NCI-H128 (cell line): ENCODE measurements at regions not wholly inside any gene's neighbourhood (a gene's known extent, or its start where the extent isn't known, plus 50 kb on each side); places are given as distances from the start of the nearest gene placed in this dataset.
A peak's percentile ranks its signal among the peaks of the same experiment; 100 is the strongest.
"Not testable (repeated sequence)": the region's sequence is repeated elsewhere in the genome, so short reads cannot be mapped to it uniquely, and the experiment has no call there.

Experiments used
- DNase-seq: peaks from one replicate; lab custom pipeline; 2025; ENCODE audit not compliant: unreplicated experiment; lab: John Stamatoyannopoulos, UW

- no peak for DNase-seq
These were observed 332.6 kb upstream of the KCNMB2 start for GRCh38 chr3:178203650-178204049.

- no peak for DNase-seq
These were observed 330.5 kb upstream of the KCNMB2 start for GRCh38 chr3:178205740-178206139.

GRCh38 chr3:178206521-178206920 is 329.7 kb upstream of the KCNMB2 start:
- DNase-seq, result no peak

GRCh38 chr3:178207161-178207560 is 329.1 kb upstream of the KCNMB2 start:
- not testable (repeated sequence) for DNase-seq

- not testable (repeated sequence) for DNase-seq
These were observed 328.6 kb upstream of the KCNMB2 start for GRCh38 chr3:178207627-178208026.

- DNase-seq, result not testable (repeated sequence)
These were observed 327.1 kb upstream of the KCNMB2 start for GRCh38 chr3:178209116-178209515.

- not testable (repeated sequence) for DNase-seq
These were observed 326.6 kb upstream of the KCNMB2 start for GRCh38 chr3:178209618-178210017.

GRCh38 chr3:178211086-178211485 is 325.1 kb upstream of the KCNMB2 start:
- DNase-seq, result not testable (repeated sequence)

- DNase-seq, result no peak
These were observed 318.8 kb upstream of the KCNMB2 start for GRCh38 chr3:178217479-178217878.

- DNase-seq, result no peak
These were observed 318.0 kb upstream of the KCNMB2 start for GRCh38 chr3:178218231-178218630.

GRCh38 chr3:178219661-178220060 is 316.6 kb upstream of the KCNMB2 start:
- not testable (repeated sequence) for DNase-seq

- DNase-seq, result peak; percentile 1
These were observed 312.4 kb upstream of the KCNMB2 start for GRCh38 chr3:178223876-178224275.

GRCh38 chr3:178226094-178226493 is 310.1 kb upstream of the KCNMB2 start:
- DNase-seq, result no peak

GRCh38 chr3:178231645-178232044 is 304.6 kb upstream of the KCNMB2 start:
- DNase-seq, result no peak

- DNase-seq, result no peak
These were observed 302.7 kb upstream of the KCNMB2 start for GRCh38 chr3:178233371-178234071.

- DNase-seq, result no peak
These were observed 299.5 kb upstream of the KCNMB2 start for GRCh38 chr3:178236555-178237277.

GRCh38 chr3:178238179-178238578 is 298.1 kb upstream of the KCNMB2 start:
- DNase-seq, result no peak

- DNase-seq, result no peak
These were observed 291.2 kb upstream of the KCNMB2 start for GRCh38 chr3:178244733-178245709.

GRCh38 chr3:178246004-178246403 is 290.2 kb upstream of the KCNMB2 start:
- DNase-seq, result no peak

GRCh38 chr3:178255315-178255714 is 280.9 kb upstream of the KCNMB2 start:
- no peak for DNase-seq

GRCh38 chr3:178257491-178257890 is 278.7 kb upstream of the KCNMB2 start:
- no peak for DNase-seq
